HEK293 (cell line): ENCODE measurements at regions not wholly inside any gene's neighbourhood (a gene's known extent, or its start where the extent isn't known, plus 50 kb on each side); places are given as distances from the start of the nearest gene placed in this dataset.

Source experiments
- CTCF ChIP-seq: fragments of 450-650 bp; formaldehyde crosslinking; IDR thresholded peaks from 2 replicates; pipeline ENCODE4 v1.5.1; 2016; ENCODE audit warnings: missing biosample characterization, missing genetic modification characterization
- KLF1 ChIP-seq: fragments of 450-650 bp; formaldehyde crosslinking; IDR thresholded peaks from 2 replicates; pipeline ENCODE4 v1.5.1; 2016; ENCODE audit warnings: missing biosample characterization, missing genetic modification characterization
- ZNF266 ChIP-seq: fragments of 450-650 bp; formaldehyde crosslinking; IDR thresholded peaks from 2 replicates; pipeline ENCODE4 v1.5.1; 2016; ENCODE audit warnings: missing biosample characterization, missing genetic modification characterization, low read depth
- ZNF518A ChIP-seq: fragments of 450-650 bp; formaldehyde crosslinking; conservative IDR thresholded peaks from 2 replicates; pipeline ENCODE4 v1.5.1; 2016; ENCODE audit warnings: low read depth, missing biosample characterization, missing genetic modification characterization

GRCh38 chr2:116949249-116949648, 865.2 kb upstream of the DDX18 start:
- TF ChIP-seq ZNF518A (tag by site-specific recombination): no peak
- no peak for TF ChIP-seq ZNF266
- TF ChIP-seq CTCF (tag by site-specific recombination): no peak
- TF ChIP-seq KLF1 (tag by site-specific recombination): no peak
